ENCODE measurements at regions not wholly inside any gene's neighbourhood (a gene's known extent, or its start where the extent isn't known, plus 50 kb on each side); places are given as distances from the start of the nearest gene placed in this dataset.
"Not testable (repeated sequence)": the region's sequence is repeated elsewhere in the genome, so short reads cannot be mapped to it uniquely, and the experiment has no call there.

DNA sequence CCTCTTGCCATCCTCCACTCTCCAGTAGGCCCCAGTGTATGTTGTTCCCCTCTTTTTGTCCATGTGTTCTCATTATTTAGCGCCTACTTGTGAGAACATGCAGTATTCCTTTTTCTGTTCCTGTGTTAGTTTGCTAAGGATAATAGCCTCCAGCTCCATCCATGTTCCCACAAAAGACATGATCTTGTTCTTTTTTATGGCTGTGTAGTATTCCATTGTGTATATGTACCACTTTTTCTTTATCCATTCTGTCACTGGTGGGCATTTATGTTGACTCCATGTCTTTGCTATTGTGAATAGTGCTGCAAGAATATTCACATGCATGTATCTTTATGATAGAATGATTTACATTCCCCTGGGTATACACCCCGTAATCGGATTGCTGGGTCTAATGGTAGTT lies 171.8 kb upstream of the TPM1 start:
- not testable (repeated sequence) for H3K4me1 Mint-ChIP-seq (ENCODE audit: low read depth); H3K9me3 Mint-ChIP-seq; H3K27me3 Mint-ChIP-seq (ENCODE audit: low read depth); DNase-seq; ATAC-seq; H3K4me3 Mint-ChIP-seq; H3K36me3 Mint-ChIP-seq (ENCODE audit: insufficient read depth)

- Mint-ChIP-seq H3K36me3 (ENCODE audit: insufficient read depth) (no peaks in the 10 kb centered on the region), H3K9me3 (peaks cover 5% of the 10 kb centered on the region), H3K4me1 (ENCODE audit: low read depth) (no peaks in the 10 kb centered on the region), H3K4me3 (no peak overlapping the region), H3K27me3 (ENCODE audit: low read depth) (peaks cover 4% of the 10 kb centered on the region)
- no peak for ATAC-seq
- no peak for DNase-seq
Observed at GRCh38 chr15:62873203-62873602, 169.3 kb upstream of the TPM1 start.

- Mint-ChIP-seq H3K9me3 (peaks cover 5% of the 10 kb centered on the region), H3K4me1 (ENCODE audit: low read depth) (no peaks in the 10 kb centered on the region), H3K36me3 (ENCODE audit: insufficient read depth) (no peaks in the 10 kb centered on the region), H3K27me3 (ENCODE audit: low read depth) (peaks cover 4% of the 10 kb centered on the region), H3K4me3 (no peak overlapping the region)
- DNase-seq (no peak), ATAC-seq (no peak)
Observed at GRCh38 chr15:62874064-62874463, 168.5 kb upstream of the TPM1 start.

DNA sequence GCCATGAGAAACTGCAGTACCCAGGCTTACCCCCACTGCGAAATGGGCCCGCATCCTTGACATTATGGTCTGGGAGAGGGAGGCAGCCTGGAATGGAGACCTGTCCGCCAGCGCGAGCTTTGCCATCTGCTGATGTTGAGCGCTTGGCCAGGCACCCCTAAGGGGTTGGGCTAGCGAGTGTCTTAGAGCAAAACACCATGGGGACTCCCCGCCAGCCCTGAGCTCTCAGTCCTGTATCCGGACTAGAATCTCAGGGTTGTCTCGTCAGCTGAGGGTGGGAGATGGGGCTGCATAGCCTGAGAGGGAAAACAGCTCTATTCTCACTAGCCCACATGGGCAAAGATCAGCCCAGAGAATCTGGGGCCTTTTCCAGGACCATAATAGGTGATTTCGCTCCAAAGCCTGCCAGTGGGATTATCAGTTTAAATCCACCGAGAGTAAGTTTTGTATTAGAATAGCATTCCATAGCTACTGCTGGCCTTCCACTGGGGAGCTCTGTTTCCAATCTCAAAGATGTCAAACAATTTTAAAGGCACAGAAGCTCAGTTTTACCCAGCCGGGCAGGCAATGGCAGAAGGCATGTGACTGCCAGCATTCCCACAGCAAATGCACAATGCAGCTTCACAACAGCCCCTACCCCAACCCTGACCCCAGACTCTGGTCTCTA lies 167.5 kb upstream of the TPM1 start:
- H3K27me3 Mint-ChIP-seq (ENCODE audit: low read depth) = peaks cover 4% of the 10 kb centered on the region
- no peak for DNase-seq
- H3K4me3 Mint-ChIP-seq = no peak overlapping the region

DNA sequence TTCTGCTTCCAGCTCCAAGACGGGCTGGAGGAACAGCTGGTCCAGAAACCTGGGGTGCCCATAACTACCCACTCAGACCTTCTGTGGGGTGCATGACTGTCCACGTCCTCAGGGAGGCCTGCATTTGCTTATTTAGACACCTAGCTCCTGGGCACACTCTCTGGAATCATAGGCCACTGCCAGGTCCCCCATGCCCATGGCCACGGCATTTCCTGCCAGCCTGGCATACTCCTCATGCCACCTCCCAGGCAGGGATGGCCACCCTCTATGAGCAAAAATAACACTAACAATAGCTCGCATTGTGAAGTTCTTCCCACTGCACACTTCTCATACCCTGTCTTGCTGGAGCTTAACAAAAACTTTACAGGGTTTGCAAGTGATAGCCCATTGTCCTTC lies 166.9 kb upstream of the TPM1 start:
- peaks cover 4% of the 10 kb centered on the region for H3K9me3 Mint-ChIP-seq
- ATAC-seq = no peak

More for the DNA sequence above, 167.5 kb upstream of the TPM1 start:
- Mint-ChIP-seq H3K36me3 (ENCODE audit: insufficient read depth) (no peaks in the 10 kb centered on the region), H3K4me1 (ENCODE audit: low read depth) (peaks cover 3% of the 10 kb centered on the region), H3K9me3 (peaks cover 5% of the 10 kb centered on the region)
- ATAC-seq = no peak

DNA sequence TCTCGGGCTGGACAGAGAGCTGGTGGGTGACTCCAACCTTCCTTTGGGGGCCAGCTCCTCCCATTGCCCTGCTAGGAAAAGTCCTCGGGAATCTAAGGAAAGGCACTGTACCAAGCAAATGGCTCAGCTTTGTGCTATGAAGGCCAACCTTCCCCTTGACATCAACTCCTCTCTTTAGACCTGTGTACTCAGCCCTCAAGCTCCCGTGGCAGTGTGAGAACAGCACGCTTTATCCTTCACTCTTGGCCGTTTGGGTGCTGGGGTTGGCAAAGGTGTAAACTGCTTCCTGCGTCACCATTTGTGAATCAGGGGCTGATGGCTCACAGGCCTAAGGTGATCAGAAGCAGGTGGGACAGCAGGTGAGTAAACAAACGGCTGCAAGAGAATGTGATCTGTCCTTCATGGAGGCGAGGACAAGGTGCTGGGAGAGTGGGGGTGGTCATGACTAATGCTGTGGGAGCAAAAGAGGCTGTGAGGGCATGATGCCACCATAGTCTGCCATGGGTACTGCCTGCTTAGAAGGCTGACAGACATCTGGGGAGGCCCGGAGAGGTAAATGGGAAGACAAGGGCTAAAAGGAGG lies 165.2 kb upstream of the TPM1 start:
- Mint-ChIP-seq H3K9me3 (no peaks in the 10 kb centered on the region), H3K27me3 (ENCODE audit: low read depth) (peaks cover 4% of the 10 kb centered on the region), H3K4me1 (ENCODE audit: low read depth) (peaks cover 3% of the 10 kb centered on the region), H3K36me3 (ENCODE audit: insufficient read depth) (no peaks in the 10 kb centered on the region), H3K4me3 (no peak overlapping the region)
- ATAC-seq (no peak), DNase-seq (no peak)

More for the DNA sequence above, 166.9 kb upstream of the TPM1 start:
- DNase-seq = no peak
- Mint-ChIP-seq H3K4me3 (no peak overlapping the region), H3K4me1 (ENCODE audit: low read depth) (peaks cover 3% of the 10 kb centered on the region), H3K27me3 (ENCODE audit: low read depth) (peaks cover 4% of the 10 kb centered on the region), H3K36me3 (ENCODE audit: insufficient read depth) (no peaks in the 10 kb centered on the region)

DNA sequence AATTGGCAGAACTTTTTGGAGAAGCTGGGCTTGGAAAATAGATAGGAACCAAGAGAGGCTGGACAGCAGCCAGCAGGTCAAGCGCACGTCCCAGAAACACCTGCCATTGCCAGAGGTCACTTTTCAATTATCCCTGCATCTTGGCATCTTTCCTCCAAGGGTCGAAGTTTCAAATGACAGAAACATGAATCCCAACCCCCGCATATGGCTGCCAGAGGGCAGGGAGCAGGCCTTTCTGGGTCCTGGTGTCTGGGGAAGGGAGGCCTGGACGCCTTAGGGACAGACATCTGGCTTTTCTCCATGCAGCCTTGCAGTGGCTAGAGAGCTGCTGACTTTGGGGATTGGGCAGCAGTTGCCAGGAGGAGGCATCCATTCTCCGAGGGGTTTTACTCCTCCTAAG lies 164.5 kb upstream of the TPM1 start:
- Mint-ChIP-seq H3K4me3 (no peak overlapping the region), H3K9me3 (no peaks in the 10 kb centered on the region), H3K4me1 (ENCODE audit: low read depth) (peaks cover 3% of the 10 kb centered on the region), H3K27me3 (ENCODE audit: low read depth) (peaks cover 5% of the 10 kb centered on the region), H3K36me3 (ENCODE audit: insufficient read depth) (no peaks in the 10 kb centered on the region)
- no peak for DNase-seq
- no peak for ATAC-seq

DNA sequence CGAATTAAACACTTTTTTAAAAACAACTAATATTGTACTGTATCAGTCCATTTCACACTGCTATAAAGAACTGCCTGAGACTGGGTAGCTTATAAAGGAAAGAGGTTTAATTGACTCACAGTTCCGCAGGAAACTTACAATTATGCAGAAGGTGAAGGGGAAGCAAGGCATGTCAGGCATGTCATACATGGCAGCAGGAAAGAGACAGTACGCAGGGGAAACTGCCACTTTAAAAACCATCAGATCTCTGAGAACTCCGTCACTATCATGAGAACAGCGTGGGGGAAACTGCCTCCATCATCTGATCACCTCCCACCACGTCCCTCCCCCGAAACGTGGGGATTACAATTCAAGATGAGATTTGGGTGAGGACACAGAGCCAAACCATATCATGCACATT lies 162.8 kb upstream of the TPM1 start:
- Mint-ChIP-seq H3K4me3 (no peak overlapping the region), H3K27me3 (ENCODE audit: low read depth) (peaks cover 5% of the 10 kb centered on the region), H3K36me3 (ENCODE audit: insufficient read depth) (no peaks in the 10 kb centered on the region), H3K4me1 (ENCODE audit: low read depth) (peaks cover 3% of the 10 kb centered on the region), H3K9me3 (no peaks in the 10 kb centered on the region)
- no peak for ATAC-seq
- no peak for DNase-seq

DNA sequence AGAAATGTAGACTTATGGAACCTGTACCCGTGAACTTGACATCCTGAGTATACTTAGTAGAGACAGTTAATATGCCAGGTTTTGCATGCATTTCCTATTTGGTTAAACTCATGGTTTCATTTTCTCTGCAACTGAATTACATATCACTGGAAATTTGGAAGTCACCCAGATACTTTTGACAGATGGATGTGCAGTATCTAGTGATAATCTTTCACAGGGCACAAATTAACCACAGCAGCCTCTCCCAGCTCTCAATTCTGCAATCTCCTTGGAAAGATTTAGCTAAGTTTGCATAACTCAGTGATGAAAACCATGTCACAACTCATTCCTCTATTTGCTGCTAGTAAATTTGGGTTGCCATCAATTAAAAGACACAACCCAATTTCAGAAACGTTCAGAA lies 162.3 kb upstream of the TPM1 start:
- H3K27me3 Mint-ChIP-seq (ENCODE audit: low read depth) = peaks cover 5% of the 10 kb centered on the region
- ATAC-seq (no peak), DNase-seq (no peak)
- H3K36me3 Mint-ChIP-seq (ENCODE audit: insufficient read depth) = no peaks in the 10 kb centered on the region
- H3K4me3 Mint-ChIP-seq = no peak overlapping the region
- H3K9me3 Mint-ChIP-seq = no peaks in the 10 kb centered on the region
- H3K4me1 Mint-ChIP-seq (ENCODE audit: low read depth) = peaks cover 3% of the 10 kb centered on the region

DNA sequence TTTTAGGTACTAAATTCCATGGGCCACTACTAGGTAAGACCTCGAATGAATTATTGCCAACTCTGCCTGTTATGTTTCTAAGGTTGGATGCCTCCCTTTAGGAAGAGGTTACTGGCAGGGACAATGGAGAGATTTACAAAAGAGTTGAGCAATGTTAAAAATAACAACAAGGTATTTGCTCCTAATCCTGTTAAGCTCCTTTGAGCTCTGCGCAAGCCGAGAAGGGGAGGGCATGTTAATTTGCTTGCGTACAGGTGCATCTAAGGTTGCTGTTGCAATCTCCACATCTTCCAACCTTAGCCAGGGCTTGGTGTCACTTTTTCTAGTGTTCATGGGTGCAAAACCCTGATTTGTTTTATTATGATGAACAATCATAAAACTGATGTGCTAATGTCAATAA lies 161.5 kb upstream of the TPM1 start:
- H3K9me3 Mint-ChIP-seq = no peaks in the 10 kb centered on the region
- no peak for DNase-seq
- peaks cover 8% of the 10 kb centered on the region for H3K27me3 Mint-ChIP-seq (ENCODE audit: low read depth)
- no peaks in the 10 kb centered on the region for H3K36me3 Mint-ChIP-seq (ENCODE audit: insufficient read depth)
- H3K4me3 Mint-ChIP-seq = no peak overlapping the region
- H3K4me1 Mint-ChIP-seq (ENCODE audit: low read depth) = peaks cover 3% of the 10 kb centered on the region
- ATAC-seq = no peak

- Mint-ChIP-seq H3K27me3 (ENCODE audit: low read depth) (peaks cover 23% of the 10 kb centered on the region), H3K4me3 (no peak overlapping the region), H3K4me1 (ENCODE audit: low read depth) (peaks cover 3% of the 10 kb centered on the region), H3K36me3 (ENCODE audit: insufficient read depth) (no peaks in the 10 kb centered on the region), H3K9me3 (no peaks in the 10 kb centered on the region)
- ATAC-seq = no peak
- DNase-seq = no peak
Observed at GRCh38 chr15:62883938-62884479, 158.5 kb upstream of the TPM1 start.

GRCh38 chr15:62886431-62887071 lies 156.0 kb upstream of the TPM1 start:
- Mint-ChIP-seq H3K36me3 (ENCODE audit: insufficient read depth) (no peaks in the 10 kb centered on the region), H3K9me3 (no peaks in the 10 kb centered on the region), H3K4me3 (no peak overlapping the region), H3K27me3 (ENCODE audit: low read depth) (peaks cover 31% of the 10 kb centered on the region), H3K4me1 (ENCODE audit: low read depth) (no peaks in the 10 kb centered on the region)
- DNase-seq (no peak), ATAC-seq (no peak)

DNA sequence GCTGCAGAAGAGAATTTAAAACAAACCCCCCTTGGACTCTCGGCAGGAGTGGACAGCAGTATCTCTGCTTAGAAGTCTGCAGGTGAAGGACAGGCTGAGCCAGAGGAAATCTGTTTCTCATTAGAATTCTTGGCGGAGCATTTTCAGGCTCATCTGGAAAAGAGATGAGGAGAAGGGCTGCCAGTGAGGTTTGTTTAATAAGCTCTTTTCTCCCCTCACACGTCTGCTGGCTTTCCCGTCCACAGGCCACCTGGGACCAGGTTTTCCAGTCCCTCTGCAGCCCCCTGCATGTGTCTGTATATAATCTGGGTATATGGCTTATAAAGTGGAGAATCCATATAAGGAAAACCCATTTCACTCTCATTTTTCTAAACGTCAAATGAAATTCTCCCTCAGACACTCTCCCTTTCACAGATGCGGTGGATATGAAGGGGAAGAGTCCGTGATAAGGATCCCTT lies 155.4 kb upstream of the TPM1 start:
- no peak for DNase-seq
- Mint-ChIP-seq H3K4me3 (no peak overlapping the region), H3K4me1 (ENCODE audit: low read depth) (no peaks in the 10 kb centered on the region), H3K27me3 (ENCODE audit: low read depth) (peaks cover 33% of the 10 kb centered on the region), H3K36me3 (ENCODE audit: insufficient read depth) (no peaks in the 10 kb centered on the region), H3K9me3 (no peaks in the 10 kb centered on the region)
- no peak for ATAC-seq

DNA sequence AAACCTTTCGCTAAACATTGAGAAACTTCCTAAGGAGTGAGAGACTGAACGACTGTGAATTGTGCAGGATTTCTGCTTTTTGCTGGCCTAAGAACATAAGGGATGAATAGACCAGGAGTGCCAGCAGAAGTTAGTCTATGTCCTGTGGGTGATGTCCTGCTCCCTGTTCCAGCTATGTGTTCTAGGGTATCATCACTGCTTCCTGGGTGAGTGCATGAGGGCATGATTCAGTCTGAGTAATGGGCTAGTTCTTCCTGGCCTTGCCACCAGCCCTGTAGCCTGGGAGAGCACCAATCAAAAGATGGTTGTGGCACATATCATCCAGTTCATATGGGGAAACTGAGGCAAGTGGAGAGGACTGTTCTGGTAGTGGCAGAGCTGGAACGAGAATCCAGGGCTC lies 153.9 kb upstream of the TPM1 start:
- H3K4me1 Mint-ChIP-seq (ENCODE audit: low read depth) = no peaks in the 10 kb centered on the region
- ATAC-seq = no peak
- H3K4me3 Mint-ChIP-seq = no peak overlapping the region
- no peaks in the 10 kb centered on the region for H3K9me3 Mint-ChIP-seq
- no peaks in the 10 kb centered on the region for H3K36me3 Mint-ChIP-seq (ENCODE audit: insufficient read depth)
- peaks cover 31% of the 10 kb centered on the region for H3K27me3 Mint-ChIP-seq (ENCODE audit: low read depth)
- no peak for DNase-seq

DNA sequence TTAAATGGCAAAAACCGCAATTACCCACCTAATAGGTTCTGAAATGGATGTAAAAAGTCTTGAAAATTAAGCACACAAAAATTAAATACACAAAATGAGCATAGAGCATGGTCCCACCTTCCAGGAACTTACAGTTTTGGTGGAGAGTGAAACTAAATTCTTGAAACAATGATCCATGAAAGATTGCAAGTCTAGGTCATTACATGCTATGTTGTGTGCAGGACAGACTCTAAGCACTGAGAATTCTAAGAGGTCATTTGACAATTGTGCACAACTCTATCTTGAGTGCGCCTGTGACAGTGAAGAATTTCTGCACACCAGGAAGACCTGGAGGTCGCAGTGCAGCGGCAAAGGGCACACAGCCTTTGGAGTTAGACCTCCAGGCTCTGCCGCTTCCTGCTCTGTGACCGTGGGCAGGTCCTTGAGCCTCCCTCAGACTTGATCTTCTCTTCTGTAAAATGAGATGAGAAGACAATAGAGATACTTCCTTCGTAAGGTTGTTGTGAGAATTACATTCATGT lies 153.3 kb upstream of the TPM1 start:
- Mint-ChIP-seq H3K36me3 (ENCODE audit: insufficient read depth) (no peaks in the 10 kb centered on the region), H3K27me3 (ENCODE audit: low read depth) (peaks cover 31% of the 10 kb centered on the region), H3K4me1 (ENCODE audit: low read depth) (no peaks in the 10 kb centered on the region), H3K4me3 (no peak overlapping the region), H3K9me3 (no peaks in the 10 kb centered on the region)
- DNase-seq (no peak), ATAC-seq (no peak)

All from activated T-cell treated with anti-CD3 and anti-CD28 coated beads, Interleukin-2, amount 50 U/mL, for 4 hours (primary cell).